ENCODE measurements at regions not wholly inside any gene's neighbourhood (a gene's known extent, or its start where the extent isn't known, plus 50 kb on each side); places are given as distances from the start of the nearest gene placed in this dataset.

DNA sequence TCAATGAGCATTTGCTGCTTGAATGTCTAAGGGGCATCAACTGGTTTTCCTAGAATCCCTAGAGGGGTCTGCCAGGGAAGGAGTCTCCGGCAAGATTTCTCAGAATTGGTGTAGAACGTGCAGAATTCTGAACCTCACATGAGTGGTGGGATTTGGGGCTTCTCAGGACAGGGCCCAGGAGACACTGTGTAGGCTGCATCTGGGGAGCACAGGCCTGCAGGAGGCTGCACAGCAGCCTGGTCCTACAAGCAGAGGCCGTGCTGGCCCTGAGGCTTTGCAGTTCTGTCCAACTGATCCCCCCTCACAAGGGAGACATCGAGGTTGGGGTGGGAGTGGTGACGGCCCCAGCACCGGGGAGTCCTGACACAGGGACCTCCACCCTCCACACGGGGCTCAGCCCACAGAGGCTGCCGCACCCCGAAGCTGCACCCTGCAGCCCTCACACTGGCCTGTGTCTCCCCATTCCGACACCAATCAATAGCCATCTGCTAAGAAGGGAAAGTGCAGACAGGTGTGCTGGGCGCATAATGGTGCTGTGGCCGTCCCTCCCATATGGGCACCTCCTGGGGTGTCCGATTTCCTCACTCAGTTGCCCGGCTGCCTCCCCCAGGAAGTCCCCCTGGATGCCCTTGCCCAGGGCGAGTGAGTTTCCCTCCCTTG, 688.1 kb downstream of the BRD1 start:
- TF ChIP-seq CTCF (IDR thresholded peaks at IDR 0.05; ENCODE audit: insufficient read depth, low read length, severe bottlenecking), result no peak
- Histone ChIP-seq H3K4me3 (ENCODE audit: low read depth, low read length) (no peak overlapping the region), H3K36me3 (ENCODE audit: control insufficient read depth, insufficient read depth, low read length) (no peaks in the 10 kb centered on the region), H3K27me3 (ENCODE audit: control insufficient read depth, insufficient read depth, low read length) (no peaks in the 10 kb centered on the region)
- DNase-seq (ENCODE audit: low read depth) (no peak), FAIRE-seq (no peak)

DNA sequence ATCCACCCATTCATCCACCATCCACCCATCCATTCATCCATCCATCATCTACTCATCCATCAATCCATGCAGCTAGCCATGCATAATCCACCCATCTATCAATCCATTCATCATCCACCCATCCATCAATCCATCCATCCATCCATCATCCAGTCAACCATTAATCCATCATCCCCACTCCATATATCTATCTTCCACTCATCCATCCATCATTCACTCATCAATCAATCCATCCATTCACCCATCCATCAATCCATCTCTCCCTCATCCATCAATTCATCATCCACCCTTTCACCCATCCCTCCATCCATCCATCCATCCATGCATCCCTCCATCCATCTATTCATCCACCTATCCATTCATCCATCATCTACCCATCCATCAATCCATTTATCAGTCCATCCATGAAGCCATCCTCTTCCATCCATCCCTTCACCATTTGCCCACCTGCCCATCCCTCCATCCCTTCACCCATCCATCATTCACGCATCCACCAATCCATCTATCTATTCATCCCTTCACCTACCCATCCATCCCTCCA, 689.4 kb downstream of the BRD1 start:
- H3K27me3 ChIP-seq (ENCODE audit: control insufficient read depth, insufficient read depth, low read length), result no peaks in the 10 kb centered on the region
- no peak for DNase-seq (ENCODE audit: low read depth)
- TF ChIP-seq CTCF (IDR thresholded peaks at IDR 0.05; ENCODE audit: insufficient read depth, low read length, severe bottlenecking), result no peak
- H3K4me3 ChIP-seq (ENCODE audit: low read depth, low read length), result no peak overlapping the region
- no peaks in the 10 kb centered on the region for H3K36me3 ChIP-seq (ENCODE audit: control insufficient read depth, insufficient read depth, low read length)
- no peak for FAIRE-seq

- H3K36me3 ChIP-seq (ENCODE audit: control insufficient read depth, insufficient read depth, low read length), result no peaks in the 10 kb centered on the region
- H3K4me3 ChIP-seq (ENCODE audit: low read depth, low read length), result no peak overlapping the region
- DNase-seq (ENCODE audit: low read depth) (no peak), FAIRE-seq (no peak)
- no peak for TF ChIP-seq CTCF (IDR thresholded peaks at IDR 0.05; ENCODE audit: insufficient read depth, low read length, severe bottlenecking)
- H3K27me3 ChIP-seq (ENCODE audit: control insufficient read depth, insufficient read depth, low read length), result no peaks in the 10 kb centered on the region
Observed at GRCh38 chr22:49137206-49137840, 690.4 kb downstream of the BRD1 start.

DNA sequence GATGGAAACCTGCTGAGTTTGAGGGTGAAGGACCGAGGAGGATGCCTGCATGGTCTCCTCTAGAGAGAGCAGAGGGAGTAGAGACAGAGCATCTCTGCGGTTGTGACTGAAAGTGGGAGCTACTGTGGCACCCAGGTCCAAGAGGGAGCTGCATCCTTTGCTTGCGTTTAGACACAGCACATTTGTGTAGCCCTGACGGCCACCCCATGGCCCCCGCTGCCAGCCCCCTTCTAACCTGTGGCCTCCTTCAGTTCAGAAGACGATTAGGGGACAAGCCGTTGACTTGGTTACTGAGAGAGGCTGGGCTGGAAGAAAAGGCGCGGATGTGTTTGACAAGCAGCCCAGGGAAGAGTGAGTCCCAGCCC, 690.9 kb downstream of the BRD1 start:
- H3K36me3 ChIP-seq (ENCODE audit: control insufficient read depth, insufficient read depth, low read length), result no peaks in the 10 kb centered on the region
- H3K4me3 ChIP-seq (ENCODE audit: low read depth, low read length), result no peak overlapping the region
- H3K27me3 ChIP-seq (ENCODE audit: control insufficient read depth, insufficient read depth, low read length), result no peaks in the 10 kb centered on the region
- DNase-seq (ENCODE audit: low read depth), result no peak
- TF ChIP-seq CTCF (IDR thresholded peaks at IDR 0.05; ENCODE audit: insufficient read depth, low read length, severe bottlenecking), result no peak
- FAIRE-seq, result no peak

- no peak for TF ChIP-seq CTCF (IDR thresholded peaks at IDR 0.05; ENCODE audit: insufficient read depth, low read length, severe bottlenecking)
Observed at GRCh38 chr22:49136041-49136815, 691.4 kb downstream of the BRD1 start.

More at GRCh38 chr22:49136041-49136815, 691.4 kb downstream of the BRD1 start:
- Histone ChIP-seq H3K27me3 (ENCODE audit: control insufficient read depth, insufficient read depth, low read length) (no peaks in the 10 kb centered on the region), H3K4me3 (ENCODE audit: low read depth, low read length) (no peak overlapping the region), H3K36me3 (ENCODE audit: control insufficient read depth, insufficient read depth, low read length) (no peaks in the 10 kb centered on the region)
- FAIRE-seq (no peak), DNase-seq (ENCODE audit: low read depth) (no peak)

Data from bronchial epithelial cell (primary cell).